NCI-H2029 (cell line): ENCODE measurements at regions not wholly inside any gene's neighbourhood (a gene's known extent, or its start where the extent isn't known, plus 50 kb on each side); places are given as distances from the start of the nearest gene placed in this dataset.
A peak's percentile ranks its signal among the peaks of the same experiment; 100 is the strongest.

ENCODE experiments used
- DNase-seq: peaks from one replicate; lab custom pipeline; 2025; lab: John Stamatoyannopoulos, UW

GRCh38 chr15:68500363-68501258 is 68.6 kb upstream of the ITGA11 start:
- DNase-seq, result no peak

- no peak for DNase-seq
These were observed 69.3 kb upstream of the ITGA11 start for GRCh38 chr15:68501259-68501591.

GRCh38 chr15:68501616-68502015 is 69.7 kb upstream of the ITGA11 start:
- DNase-seq, result no peak

DNA sequence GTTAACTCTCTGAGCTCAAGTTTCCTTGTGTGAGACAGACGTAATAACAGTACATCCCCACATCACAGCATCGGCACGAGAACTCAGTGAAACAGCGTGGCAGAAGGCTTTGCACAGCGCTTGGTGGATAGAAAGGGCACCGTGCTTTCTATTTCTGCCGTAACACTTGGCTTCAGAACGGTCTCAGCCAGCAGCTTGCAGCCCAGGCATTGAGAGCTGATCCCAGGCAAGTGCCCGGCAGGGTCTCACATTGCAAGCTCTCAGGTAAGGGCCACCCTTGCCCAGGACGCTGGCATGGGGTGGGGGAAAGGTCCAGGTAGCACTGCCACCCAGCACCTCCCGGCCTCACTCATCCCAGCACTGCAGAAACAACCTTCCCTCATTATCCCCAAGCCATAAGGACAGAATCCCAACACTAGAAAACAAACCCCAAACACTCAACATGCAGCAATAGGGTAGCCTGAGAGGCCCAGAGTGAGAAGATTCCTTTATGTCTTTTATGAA is 70.5 kb upstream of the ITGA11 start:
- DNase-seq, result no peak

DNA sequence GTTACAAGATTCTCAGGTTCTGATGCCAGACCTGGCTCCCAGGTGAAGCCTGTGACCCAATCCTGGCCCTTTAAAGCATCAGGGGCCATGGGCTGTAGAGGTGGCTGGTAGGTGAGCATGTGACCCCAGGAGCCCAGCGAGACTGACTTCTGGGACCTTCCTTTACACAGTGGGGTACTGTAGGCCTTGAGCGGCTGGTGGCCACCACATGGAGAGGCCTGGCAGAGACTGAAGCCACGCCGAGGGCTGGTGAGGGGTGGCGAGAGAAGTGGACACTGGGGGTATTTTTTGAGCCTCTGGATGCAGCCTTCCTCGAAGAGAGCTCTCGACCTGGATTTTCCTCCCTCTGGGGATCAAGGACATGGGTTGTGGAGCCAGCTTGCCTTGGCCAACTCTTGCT is 71.2 kb upstream of the ITGA11 start:
- DNase-seq, result no peak

DNA sequence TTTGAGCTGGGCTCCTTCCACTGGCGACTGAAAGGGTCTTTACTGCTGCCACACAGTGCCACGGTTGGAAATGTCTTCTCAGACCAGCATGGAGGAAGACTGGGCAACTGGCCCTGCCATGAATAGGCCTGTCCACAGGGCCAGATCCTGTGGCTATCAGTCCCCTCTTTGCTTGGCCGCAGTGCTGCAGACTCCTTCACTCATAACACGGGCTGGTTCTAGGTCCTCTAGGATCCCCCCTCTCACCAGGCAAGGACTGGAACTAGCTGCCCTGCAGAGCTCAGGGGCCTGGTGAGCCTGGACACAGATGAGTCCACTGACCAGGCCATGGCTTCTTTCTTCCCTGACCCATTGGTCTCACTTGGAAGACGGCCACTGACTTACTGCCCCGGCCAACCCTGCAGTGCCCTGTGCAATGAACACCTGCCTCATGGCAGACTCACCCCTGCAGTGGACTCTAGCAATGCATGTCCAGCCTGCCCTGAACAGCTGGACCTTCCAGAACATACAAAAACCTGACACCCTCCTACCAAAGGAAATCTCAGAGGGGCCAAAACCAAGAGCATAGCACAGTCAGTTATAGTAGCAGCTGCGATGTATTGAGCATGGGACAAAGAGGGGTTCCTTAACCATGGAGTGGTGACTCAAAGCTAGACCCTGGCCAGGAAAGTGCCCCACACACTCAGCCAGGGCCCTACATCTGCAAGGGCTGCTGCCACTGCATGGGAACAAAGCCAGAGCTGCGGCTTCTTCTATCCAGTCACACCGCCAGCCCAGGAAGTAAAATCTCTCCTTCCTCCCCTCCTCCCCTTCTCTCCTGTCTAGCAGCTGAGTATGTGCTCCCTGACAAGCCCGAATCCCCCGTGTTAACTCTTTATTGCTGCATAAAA is 72.1 kb upstream of the ITGA11 start:
- no peak for DNase-seq

DNA sequence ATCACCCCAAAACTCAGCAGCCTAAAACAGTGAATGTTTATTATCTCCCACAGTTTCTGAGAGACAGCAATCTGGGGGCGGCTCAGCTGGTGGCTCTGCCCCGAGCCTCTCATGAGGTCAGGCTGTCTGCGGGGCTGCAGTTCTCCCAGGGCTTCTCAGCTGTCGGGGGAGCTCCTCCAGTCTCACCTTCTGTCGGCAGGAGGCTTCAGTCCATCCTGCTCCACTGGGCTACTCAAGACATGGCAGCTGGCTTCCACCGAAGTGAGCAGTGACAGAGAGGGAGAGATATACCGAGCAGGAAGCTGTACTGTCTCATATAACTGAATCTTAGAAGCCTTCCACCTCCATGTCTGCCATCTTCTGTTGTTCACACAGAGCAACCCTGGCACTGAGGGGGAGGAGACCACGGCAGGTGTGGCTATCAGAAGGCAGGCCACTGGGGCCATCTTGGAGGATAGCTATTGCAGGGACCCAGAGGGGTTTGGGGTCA is 72.8 kb upstream of the ITGA11 start:
- no peak for DNase-seq

GRCh38 chr15:68506071-68506470 is 72.7 kb upstream of the CORO2B start:
- DNase-seq, result no peak

DNA sequence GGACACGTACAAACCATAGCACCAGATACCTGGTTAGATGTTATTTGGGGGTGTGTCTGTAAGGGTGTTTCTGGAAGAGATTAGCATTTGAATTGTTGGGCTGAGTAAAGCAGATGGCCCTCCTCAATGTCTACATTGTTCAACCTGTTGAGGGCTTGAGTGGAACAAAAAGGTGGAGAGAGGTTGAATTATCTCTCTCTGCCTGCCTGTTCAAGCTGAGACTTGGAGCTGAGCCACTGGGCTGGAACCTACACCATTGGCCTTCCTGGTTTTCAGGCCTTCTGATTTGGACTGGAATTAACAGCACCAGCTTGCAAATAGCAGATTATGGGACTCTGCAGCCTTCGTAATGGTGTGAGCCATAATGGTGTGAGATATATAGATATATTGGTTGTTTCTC is 71.3 kb upstream of the CORO2B start:
- peak; percentile 39 for DNase-seq

- no peak for DNase-seq
These were observed 70.2 kb upstream of the CORO2B start for GRCh38 chr15:68508485-68509189.

DNA sequence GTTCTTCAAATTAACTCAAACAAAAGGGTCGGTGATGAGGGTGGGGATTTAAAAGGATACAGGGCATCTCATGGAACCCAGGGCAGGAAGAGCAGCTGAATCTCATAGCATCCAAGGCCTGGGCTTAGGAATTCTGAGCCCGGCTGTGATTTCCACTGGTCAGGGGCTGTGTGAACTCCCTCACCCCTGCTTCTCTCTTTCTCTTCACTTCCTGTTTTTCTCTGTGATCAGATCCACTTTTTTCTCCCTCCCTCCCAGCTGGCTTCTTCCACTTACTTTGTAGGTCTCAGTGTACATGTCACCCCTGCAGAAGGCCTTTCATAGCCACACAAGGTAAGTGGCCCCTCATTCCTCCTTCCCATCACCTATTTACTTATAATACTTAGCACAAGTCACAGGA is 68.2 kb upstream of the CORO2B start:
- DNase-seq, result no peak

GRCh38 chr15:68511073-68511991 is 67.5 kb upstream of the CORO2B start:
- no peak for DNase-seq

DNA sequence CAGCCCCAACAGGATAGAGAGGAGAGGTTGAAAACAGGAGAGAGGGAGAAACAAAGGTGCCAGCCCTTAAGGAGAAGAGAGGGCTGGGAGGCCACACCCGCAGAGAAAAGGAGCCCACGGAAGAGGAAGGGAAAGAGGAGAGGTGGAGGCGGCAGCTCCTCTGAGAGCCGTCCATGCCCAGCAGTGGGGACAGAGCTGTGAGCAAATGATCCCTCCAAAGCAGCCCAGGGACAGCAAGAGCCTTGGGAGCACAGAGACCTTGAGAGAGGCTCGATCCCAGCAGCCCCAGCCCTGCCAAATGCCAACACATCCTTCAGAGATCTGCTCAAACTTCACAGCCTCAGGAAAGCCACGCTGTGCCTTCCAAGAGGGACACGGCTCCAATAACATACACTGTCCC is 66.7 kb upstream of the CORO2B start:
- no peak for DNase-seq

DNA sequence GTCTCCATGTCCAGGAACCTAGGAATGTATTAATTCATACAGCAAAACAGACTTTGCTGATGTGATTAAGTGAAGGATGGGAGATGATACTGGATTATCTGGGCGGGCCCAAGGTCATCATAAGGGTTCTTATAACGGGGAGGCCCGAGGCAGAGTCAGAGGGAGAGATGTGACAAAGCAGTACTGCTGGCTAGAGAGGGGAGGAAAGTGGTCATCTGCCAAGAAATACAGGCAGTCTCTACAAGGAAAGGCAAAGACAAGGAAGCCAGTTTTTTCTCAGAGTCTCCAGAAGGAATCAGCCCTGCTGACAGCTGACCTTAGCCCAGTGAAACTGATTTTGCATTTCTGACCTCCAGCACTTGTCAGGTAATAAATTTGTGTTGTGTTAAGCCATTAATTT is 66.2 kb upstream of the CORO2B start:
- no peak for DNase-seq

DNA sequence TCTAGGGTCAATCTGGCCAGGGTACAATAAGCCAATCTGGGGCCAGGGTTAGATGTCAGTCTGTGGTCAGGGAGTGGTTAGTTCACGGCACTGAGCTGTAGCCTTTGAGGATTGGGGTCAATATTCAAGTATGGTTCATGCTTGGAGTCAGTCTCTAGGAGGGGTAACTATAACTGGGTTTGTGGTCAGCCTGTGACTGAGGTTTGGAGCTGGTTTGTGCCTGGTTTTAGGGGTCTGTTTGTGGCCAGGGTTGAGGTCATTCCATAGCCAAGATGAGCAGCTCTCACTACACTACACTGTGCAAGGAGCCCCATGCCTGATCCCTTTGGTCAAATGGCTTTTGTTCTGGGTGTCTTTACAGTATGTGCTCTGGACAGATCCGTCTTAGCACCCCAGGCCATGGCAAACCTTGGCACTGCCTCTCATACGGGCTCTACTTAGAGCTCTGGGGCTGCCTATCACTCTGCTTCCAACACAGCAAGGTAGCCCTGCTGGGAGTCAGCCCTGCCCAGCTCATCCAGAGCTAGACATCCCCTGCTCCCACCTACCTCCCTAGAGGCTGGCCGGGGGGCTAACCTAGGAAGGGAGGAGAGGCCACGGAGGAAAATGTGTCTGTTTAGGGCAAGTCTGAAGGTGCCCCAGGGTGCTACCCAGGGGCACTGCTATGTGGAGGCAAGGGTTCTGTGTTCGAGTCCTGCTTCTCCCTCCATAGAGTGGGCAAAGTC is 63.3 kb upstream of the CORO2B start:
- DNase-seq, result no peak

- DNase-seq, result no peak
These were observed 61.5 kb upstream of the CORO2B start for GRCh38 chr15:68517285-68517761.

DNA sequence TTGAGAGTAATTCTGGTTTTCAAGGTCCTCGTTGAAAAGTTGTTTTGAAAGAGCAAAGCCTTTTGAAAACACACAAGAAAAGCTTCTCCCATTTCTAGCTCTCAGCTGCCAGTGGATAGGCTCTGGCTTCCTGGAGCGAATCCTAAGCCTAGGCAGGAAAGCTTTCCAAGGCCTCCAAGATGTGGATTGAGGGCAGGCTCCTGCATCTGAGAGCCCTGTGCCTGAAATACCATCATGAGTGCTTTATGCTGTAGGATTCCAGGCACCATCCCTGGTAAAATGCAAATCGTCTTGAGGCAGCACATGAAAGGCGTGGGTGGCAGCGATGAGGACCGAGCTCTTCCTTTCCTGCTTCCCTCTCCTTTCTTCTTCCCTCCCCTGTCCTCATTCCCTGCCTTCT is 60.7 kb upstream of the CORO2B start:
- no peak for DNase-seq

DNA sequence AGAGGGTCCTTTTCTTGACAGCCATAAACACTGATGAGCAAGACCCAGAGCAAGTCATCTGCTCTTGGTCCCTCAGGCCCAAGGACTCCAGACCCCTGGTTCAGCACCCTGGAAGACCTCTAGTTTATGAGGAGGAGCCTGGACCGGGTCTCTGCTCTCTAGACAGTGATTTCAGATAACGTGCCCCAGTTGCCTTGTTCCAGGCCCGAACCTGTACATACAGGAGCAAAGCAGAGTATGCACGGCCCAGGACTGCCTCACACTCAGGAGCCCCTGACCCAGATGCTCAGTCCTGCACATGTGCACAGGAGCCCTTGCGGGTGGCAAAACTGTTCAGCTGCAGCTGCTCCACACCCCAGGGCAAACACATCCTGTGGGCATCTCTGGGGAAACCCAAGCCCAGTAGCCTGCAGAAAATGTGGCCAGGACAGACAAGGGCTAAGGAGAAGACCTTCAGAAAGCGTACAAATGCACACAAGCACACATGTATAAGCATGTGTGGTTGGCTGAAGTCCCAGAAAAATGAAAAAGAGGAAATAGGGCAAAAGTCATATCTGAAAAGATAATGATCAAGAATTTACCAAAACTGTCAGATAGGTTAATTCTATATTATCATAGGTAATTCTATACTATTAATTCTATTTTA is 59.9 kb upstream of the CORO2B start:
- DNase-seq, result no peak

GRCh38 chr15:68524753-68525584 is 53.8 kb upstream of the CORO2B start:
- DNase-seq, result no peak
